Lower leg skin (tissue), 3 donors: ENCODE measurements at regions not wholly inside any gene's neighbourhood (a gene's known extent, or its start where the extent isn't known, plus 50 kb on each side); places are given as distances from the start of the nearest gene placed in this dataset.

Source experiments
- POLR2A ChIP-seq, 2 donors: fragments of 450-650 bp; IDR thresholded peaks; one replicate each; pipeline ENCODE4 v1.6.1; 2016 to 2017; ENCODE audit warnings: antibody characterized with exemption in 2 of 2, mild to moderate bottlenecking in 1 of 2, moderate library complexity in 1 of 2
- TF ChIP-seq, protein P1 (sequence below), 3 donors: fragments of 450-650 bp; IDR thresholded peaks; one replicate each; pipeline ENCODE4 v1.5.1; 2016; ENCODE audit warnings: antibody characterized with exemption in 3 of 3, mild to moderate bottlenecking in 3 of 3, moderate library complexity in 2 of 3

DNA sequence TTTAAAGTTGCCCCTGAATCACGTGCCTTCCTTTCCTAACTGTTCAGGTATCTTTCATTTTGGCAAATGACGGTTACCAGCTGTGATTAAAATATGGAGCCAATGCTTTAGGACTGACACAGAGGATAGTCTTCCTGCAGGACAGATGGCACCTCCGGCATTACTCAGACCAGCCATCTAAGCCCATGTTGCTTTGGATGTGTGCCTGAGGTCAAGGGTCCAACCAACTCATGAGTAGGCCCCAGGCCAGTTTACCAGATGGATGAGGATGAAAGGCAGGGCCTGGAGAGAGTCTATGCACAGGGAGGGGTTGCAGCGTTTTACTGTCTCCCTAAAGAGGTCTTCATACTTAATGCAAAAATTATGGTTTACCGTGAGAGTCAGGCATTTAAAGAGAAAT lies 174.0 kb upstream of the GATB start:
- TF ChIP-seq POLR2A (IDR thresholded peaks at IDR 0.05), result no peak
- TF ChIP-seq, protein P1, sequence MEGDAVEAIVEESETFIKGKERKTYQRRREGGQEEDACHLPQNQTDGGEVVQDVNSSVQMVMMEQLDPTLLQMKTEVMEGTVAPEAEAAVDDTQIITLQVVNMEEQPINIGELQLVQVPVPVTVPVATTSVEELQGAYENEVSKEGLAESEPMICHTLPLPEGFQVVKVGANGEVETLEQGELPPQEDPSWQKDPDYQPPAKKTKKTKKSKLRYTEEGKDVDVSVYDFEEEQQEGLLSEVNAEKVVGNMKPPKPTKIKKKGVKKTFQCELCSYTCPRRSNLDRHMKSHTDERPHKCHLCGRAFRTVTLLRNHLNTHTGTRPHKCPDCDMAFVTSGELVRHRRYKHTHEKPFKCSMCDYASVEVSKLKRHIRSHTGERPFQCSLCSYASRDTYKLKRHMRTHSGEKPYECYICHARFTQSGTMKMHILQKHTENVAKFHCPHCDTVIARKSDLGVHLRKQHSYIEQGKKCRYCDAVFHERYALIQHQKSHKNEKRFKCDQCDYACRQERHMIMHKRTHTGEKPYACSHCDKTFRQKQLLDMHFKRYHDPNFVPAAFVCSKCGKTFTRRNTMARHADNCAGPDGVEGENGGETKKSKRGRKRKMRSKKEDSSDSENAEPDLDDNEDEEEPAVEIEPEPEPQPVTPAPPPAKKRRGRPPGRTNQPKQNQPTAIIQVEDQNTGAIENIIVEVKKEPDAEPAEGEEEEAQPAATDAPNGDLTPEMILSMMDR (IDR thresholded peaks at IDR 0.05), result no peak
